Osteoblast (primary cell): ENCODE measurements at regions not wholly inside any gene's neighbourhood (a gene's known extent, or its start where the extent isn't known, plus 50 kb on each side); places are given as distances from the start of the nearest gene placed in this dataset.

ENCODE experiments used
- DNase-seq: peaks from one replicate; pipeline ENCODE4 v3.0.0; 2011; ENCODE audit warnings: low spot score, mixed read lengths; ENCODE audit not compliant: insufficient read length; ENCODE audit errors: missing footprints
- H2AFZ ChIP-seq: 2 replicates; pipeline ENCODE4 v1.6.0; 2011; ENCODE audit warnings: mild to moderate bottlenecking, low read length
- H3K27ac ChIP-seq: 2 replicates; pipeline ENCODE4 v1.5.1; 2011; ENCODE audit warnings: mild to moderate bottlenecking, low read depth, low read length, moderate library complexity
- H3K27me3 ChIP-seq: 2 replicates; pipeline ENCODE4 v1.6.0; 2012; ENCODE audit warnings: mild to moderate bottlenecking, control low read depth, inconsistent platforms, low read length, moderate library complexity; ENCODE audit not compliant: insufficient read depth
- H3K36me3 ChIP-seq: 2 replicates; pipeline ENCODE4 v1.5.1; 2011; ENCODE audit warnings: mild to moderate bottlenecking, low read length, control low read depth, moderate library complexity; ENCODE audit not compliant: insufficient read depth
- H3K4me1 ChIP-seq: 2 replicates; pipeline ENCODE4 v1.5.1; 2011; ENCODE audit warnings: mild to moderate bottlenecking, low read length, control low read depth, moderate library complexity; ENCODE audit not compliant: insufficient read depth
- H3K4me2 ChIP-seq: 2 replicates; pipeline ENCODE4 v1.6.0; 2011; ENCODE audit warnings: mild to moderate bottlenecking, low read length; ENCODE audit not compliant: insufficient read depth
- H3K4me3 ChIP-seq: fragments of 200-600 bp; sonication (generic); 3 replicates; pipeline ENCODE4 v1.5.1; 2012; ENCODE audit warnings: mild to moderate bottlenecking, low read length, inconsistent platforms; ENCODE audit not compliant: insufficient read depth
- H3K79me2 ChIP-seq: 2 replicates; pipeline ENCODE4 v1.6.0; 2012; ENCODE audit warnings: mild to moderate bottlenecking, low read length, control low read depth, inconsistent platforms; ENCODE audit not compliant: insufficient read depth
- H3K9me3 ChIP-seq: 2 replicates; pipeline ENCODE4 v1.5.1; 2011; ENCODE audit warnings: low read depth, low read length, control low read depth
- H4K20me1 ChIP-seq: 2 replicates; pipeline ENCODE4 v1.6.0; 2012; ENCODE audit warnings: mild to moderate bottlenecking, low read length, control low read depth; ENCODE audit not compliant: insufficient read depth
- TF ChIP-seq, protein P1 (sequence below): IDR thresholded peaks from 2 replicates; pipeline ENCODE4 v1.5.1; 2011; ENCODE audit warnings: mild to moderate bottlenecking, low read depth, low read length, moderate library complexity; ENCODE audit errors: extremely low read depth

DNA sequence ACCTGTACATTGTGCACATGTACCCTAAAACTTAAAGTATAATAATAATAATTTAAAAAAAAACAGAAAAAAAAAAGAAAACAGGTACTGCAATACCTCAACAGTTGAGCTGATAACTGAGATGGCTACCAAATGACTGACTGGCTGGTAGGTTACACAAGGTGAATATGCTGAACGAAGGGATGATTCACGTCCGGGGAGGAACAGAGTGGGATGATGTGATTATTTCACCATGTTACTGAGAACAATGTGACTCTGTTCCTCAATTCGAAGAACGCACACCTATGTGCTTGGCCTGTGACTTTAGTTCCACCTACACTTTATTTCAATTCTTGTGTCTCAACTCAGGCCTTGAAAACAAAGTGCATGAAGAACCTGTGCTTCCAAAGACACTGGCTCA is 111.7 kb downstream of the CXXC4 start:
- Histone ChIP-seq H3K27ac (no peak overlapping the region), H4K20me1 (no peaks in the 10 kb centered on the region), H3K36me3 (no peaks in the 10 kb centered on the region), H3K79me2 (no peaks in the 10 kb centered on the region), H2AFZ (no peak overlapping the region), H3K4me3 (no peak overlapping the region), H3K4me1 (no peaks in the 10 kb centered on the region), H3K27me3 (no peaks in the 10 kb centered on the region), H3K4me2 (no peak overlapping the region), H3K9me3 (no peaks in the 10 kb centered on the region)
- no peak for DNase-seq
- TF ChIP-seq, protein P1, sequence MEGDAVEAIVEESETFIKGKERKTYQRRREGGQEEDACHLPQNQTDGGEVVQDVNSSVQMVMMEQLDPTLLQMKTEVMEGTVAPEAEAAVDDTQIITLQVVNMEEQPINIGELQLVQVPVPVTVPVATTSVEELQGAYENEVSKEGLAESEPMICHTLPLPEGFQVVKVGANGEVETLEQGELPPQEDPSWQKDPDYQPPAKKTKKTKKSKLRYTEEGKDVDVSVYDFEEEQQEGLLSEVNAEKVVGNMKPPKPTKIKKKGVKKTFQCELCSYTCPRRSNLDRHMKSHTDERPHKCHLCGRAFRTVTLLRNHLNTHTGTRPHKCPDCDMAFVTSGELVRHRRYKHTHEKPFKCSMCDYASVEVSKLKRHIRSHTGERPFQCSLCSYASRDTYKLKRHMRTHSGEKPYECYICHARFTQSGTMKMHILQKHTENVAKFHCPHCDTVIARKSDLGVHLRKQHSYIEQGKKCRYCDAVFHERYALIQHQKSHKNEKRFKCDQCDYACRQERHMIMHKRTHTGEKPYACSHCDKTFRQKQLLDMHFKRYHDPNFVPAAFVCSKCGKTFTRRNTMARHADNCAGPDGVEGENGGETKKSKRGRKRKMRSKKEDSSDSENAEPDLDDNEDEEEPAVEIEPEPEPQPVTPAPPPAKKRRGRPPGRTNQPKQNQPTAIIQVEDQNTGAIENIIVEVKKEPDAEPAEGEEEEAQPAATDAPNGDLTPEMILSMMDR = no peak

DNA sequence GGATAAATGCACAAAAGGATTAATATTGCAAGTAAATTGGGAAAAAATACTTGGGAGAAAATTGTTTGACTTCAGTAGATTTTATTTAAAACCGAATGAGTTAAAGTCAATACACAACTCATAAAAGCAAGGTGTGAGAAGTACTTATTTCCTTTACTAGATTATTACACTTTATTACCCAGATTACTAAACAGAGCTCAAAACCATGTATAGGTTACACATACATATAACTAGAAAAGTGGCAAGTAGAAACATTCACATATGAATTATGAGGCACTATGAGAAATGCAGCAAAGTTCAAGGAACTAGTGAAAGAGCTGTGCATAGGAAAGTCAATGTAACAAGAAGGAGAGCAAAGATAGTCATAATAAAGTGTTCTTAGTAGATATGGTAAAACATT is 113.0 kb downstream of the CXXC4 start:
- no peak for DNase-seq
- Histone ChIP-seq H2AFZ (no peak overlapping the region), H3K27ac (no peak overlapping the region), H3K36me3 (no peaks in the 10 kb centered on the region), H3K4me3 (no peak overlapping the region), H3K4me1 (no peaks in the 10 kb centered on the region), H3K79me2 (no peaks in the 10 kb centered on the region), H3K9me3 (no peaks in the 10 kb centered on the region), H3K4me2 (no peak overlapping the region), H3K27me3 (no peaks in the 10 kb centered on the region), H4K20me1 (no peaks in the 10 kb centered on the region)
- TF ChIP-seq, protein P1 = no peak

DNA sequence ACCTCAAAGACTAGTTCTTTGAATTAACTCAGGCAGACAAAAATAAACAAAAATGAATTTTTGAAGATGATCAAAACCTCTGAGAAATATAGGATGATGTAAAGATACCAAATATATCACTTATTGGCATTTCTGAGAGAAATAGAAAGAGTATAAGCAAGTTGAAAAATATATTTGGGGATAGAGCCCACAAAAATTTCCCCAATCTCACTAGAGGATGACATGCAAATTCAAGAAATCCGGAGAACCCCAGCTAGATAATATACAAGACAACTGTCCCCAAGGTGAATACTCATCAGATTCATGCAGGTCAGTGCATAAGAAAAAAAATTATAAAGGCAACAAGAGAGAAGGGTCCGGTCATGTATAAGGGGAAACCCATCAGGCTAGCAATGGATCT is 129.1 kb downstream of the CXXC4 start:
- no peak overlapping the region for H3K4me3 ChIP-seq
- no peak overlapping the region for H2AFZ ChIP-seq
- H3K27ac ChIP-seq = no peak overlapping the region
- TF ChIP-seq, protein P1 = no peak
- H3K36me3 ChIP-seq = no peaks in the 10 kb centered on the region
- no peaks in the 10 kb centered on the region for H3K79me2 ChIP-seq
- no peaks in the 10 kb centered on the region for H3K9me3 ChIP-seq
- no peaks in the 10 kb centered on the region for H4K20me1 ChIP-seq
- no peak for DNase-seq
- H3K4me2 ChIP-seq = no peak overlapping the region
- no peaks in the 10 kb centered on the region for H3K27me3 ChIP-seq
- H3K4me1 ChIP-seq = no peaks in the 10 kb centered on the region

DNA sequence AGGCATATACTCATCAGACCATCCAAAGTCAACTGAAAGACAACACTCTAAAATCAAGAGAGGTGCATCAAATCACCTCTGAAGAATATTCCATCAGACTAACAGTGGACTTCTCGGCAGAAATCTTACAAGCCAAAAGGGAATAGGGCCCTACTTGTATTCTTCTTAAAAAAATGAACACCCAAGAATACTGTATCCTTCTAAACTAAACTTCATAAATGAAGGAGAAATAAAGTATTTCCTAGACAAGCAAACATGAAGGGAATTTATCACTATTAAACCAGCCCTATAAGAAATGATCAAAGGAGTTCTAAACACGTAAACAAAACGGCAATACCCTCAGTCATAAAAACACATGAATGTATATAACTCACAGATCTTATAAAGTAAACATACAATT is 141.2 kb downstream of the CXXC4 start:
- Histone ChIP-seq H3K9me3 (peaks cover 5% of the 10 kb centered on the region), H3K27me3 (no peaks in the 10 kb centered on the region), H3K36me3 (no peaks in the 10 kb centered on the region), H2AFZ (no peak overlapping the region), H3K27ac (no peak overlapping the region), H3K4me1 (no peaks in the 10 kb centered on the region), H3K79me2 (no peaks in the 10 kb centered on the region), H4K20me1 (no peaks in the 10 kb centered on the region), H3K4me3 (no peak overlapping the region), H3K4me2 (no peak overlapping the region)
- no peak for DNase-seq
- TF ChIP-seq, protein P1 = no peak
